ACHN (cell line): ENCODE measurements at regions not wholly inside any gene's neighbourhood (a gene's known extent, or its start where the extent isn't known, plus 50 kb on each side); places are given as distances from the start of the nearest gene placed in this dataset.

Experiments used
- DNase-seq: peaks from one replicate; pipeline ENCODE4 v3.0.0-alpha.2; 2015
- in situ Hi-C: cut with HindIII; loops from 2 replicates; pipeline ENCODE4 v1.10.0; 2017; ENCODE audit warnings: low sequenced_read_pairs, low pct_ligation_motif_present, low pct_unique_long_range_greater_than_20kb

DNA sequence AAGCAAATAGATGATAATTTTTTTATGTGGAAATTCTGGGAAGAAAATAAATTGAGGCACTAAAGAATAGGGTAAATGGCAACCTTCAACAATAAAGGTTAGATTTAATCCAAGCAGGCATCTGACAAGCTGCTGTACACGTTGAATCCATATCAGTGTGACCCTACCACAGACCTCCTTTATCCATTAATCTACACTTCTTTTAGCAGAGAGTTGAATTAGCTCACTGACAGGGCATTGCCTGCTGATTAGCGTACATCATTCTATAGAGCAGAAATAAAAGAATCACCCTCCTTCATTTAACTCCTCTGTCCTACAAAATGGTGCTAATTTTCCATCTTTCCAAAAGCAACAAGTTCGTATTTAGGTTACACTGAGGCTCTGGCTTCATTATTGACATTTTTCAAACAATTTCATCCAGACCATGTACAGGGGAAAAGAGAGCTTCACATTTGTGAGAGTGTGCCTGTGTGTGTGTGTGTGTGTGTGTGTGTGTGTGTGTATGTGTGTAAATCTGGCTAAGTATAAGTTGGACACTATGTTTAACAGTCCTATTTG is 356.0 kb downstream of the TFEC start:
- in situ Hi-C loops, result no loop called here
- no peak for DNase-seq

DNA sequence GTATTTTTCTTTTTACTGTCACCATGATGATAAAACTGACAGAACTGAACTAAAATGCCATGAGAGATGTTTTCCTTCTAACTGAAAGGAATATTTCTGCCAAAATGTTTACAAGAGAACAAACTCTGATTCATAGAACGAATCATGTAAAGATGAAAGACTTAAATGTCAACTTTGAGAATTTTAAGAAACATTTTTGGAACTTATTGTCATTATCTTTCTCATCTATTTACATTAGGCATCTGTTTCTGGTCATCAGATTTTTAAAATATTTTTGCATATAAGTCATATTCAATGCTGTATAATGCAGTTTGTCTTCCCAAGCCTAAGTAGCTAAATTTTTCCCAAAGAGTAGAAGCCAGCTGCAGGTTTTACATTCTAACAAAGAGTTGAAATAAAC is 358.5 kb downstream of the TFEC start:
- in situ Hi-C loops, result no loop called here
- DNase-seq, result no peak

DNA sequence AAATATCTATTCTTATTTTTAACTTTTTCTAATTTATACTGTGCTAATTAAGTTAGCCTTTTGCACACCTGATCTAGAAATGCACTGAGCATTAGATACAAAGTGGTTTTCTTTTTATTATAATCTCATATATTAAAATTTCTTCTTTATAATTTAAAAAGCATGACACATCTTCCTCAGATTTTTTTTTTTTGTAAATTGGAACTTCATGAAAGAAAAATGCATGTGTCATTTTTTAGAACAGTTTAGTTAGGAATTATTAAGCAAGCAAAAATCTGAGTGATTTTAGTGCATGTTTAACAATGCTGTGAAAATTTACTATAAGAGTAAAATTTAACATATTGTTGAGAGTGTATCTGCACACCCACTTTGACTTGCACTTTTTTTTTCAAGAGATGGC is 367.9 kb downstream of the TFEC start:
- in situ Hi-C loops, result no loop called here
- DNase-seq, result no peak

GRCh38 chr7:115662120-115662519 is 368.4 kb downstream of the TFEC start:
- peak; percentile 21 for DNase-seq
- in situ Hi-C loops, result no loop called here

- in situ Hi-C loops, result no loop called here
- DNase-seq, result no peak
These were observed 372.3 kb downstream of the TFEC start for GRCh38 chr7:115658223-115658622.

DNA sequence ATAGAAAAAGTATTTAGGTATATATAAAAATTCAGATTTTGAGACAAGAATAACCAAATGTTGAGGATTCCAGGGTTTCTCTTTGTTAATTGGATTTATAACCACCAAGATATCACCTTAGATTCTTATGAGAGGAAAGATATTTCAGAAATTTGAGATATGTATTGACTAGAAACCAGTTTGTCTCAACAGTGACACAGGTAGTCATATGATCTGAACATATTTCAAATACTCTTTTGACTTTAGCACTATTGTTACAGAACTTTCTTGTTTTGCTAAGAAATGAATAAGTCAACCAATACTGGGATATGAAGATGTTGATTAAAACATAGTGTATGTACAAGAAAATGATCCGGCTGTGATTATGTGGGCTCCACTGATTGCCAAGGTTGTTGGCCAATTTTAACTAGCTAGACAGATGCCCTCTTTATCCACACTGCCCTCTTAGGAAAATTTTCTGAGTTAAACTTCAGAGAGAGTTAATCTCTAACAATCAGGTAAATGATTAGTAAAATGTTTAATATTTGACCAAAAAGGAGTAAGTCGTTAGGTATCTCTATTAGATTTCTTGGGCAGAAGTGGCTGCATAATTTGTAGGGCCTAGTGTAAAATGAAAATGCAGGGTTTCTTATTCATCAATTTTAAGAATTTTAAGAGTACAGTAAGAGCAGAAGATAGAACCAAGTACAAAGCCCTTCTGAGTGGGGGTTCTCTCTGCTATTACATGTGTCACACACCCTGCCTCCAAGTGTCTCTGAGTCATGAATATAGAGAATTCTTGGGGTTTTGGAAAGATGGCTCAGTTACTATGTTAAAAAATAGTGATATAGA is 376.0 kb downstream of the TFEC start:
- in situ Hi-C loops, result no loop called here
- DNase-seq, result peak; percentile 88

GRCh38 chr7:115649429-115649828 is 381.1 kb downstream of the TFEC start:
- in situ Hi-C loops, result no loop called here
- no peak for DNase-seq

- no peak for DNase-seq
- in situ Hi-C loops, result no loop called here
These were observed 382.9 kb downstream of the TFEC start for GRCh38 chr7:115647712-115648111.

DNA sequence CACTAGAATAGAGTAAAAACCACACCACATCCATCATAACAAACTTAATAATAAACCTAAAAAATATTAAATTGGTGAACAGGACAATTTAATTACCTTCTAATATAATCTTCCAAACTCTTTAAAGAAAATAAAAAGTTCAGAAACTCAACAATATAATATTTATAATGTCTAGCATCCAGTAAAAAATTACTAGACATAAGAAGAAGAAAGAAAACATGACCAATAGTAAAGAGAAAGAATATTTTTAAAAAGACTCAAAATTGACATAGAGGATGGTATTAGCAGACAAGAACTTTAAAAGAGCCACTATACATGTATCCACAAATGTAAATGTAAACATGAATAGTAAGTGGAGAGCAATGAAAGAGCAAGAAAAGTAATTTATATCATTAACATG is 388.4 kb downstream of the TFEC start:
- in situ Hi-C loops, result no loop called here
- no peak for DNase-seq

DNA sequence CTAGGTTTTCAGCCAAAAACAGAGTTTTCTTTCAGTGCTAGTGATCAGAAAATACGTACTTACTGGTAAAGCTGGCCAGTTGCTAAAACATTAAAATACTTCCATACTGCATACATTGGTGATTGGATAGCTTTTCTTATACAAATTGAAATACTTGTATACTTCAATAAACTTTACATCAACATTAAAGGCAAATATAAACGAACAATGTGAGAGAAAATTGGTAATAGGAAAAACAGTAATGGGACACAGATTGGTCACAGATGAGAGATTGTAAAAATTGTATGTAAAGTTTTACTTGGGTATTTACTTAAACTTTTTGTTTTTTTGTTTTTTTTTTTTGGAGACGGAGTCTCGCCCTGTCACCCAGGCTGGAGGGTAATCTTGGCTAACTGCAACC is 391.7 kb downstream of the TFEC start:
- in situ Hi-C loops, result no loop called here
- DNase-seq, result no peak

DNA sequence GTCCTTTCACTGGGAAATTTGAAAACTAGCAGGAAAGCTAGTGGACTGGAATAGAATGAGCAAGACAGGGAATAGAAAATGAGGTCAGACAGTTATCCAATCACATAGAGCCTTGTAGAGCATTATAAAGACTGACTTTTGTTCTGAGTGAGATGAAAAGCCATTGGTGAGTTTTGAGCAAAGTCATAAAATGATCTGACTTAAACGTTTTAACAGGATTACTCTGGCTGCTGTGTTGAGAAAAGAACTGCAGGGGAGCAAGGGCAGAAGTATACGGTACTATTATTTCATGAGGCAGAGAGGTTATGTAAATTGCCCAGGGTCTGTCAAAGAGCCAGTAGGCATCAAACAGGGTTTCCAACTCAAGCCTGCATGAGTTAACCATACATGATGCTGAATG is 393.4 kb downstream of the TFEC start:
- in situ Hi-C loops, result no loop called here
- no peak for DNase-seq

DNA sequence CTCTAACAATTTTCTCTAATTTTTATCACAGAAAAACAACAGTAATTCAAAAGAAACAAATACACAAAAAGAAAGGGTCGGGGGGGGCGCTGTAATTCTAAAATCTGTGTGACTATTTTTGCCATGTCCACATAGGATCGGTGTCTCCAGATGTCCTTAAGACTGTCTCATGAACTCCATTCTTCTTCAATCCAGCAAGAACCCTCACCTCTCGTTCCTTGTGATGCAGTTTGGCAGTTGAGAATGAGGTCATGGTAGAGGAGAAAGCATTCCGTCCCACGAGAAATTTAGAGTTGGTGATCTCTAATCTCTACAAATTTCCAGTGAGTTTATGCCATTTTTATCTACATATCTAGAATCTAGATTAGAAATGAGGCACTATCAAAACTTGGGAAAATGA is 394.7 kb downstream of the TFEC start:
- DNase-seq, result no peak
- in situ Hi-C loops, result no loop called here

- DNase-seq, result no peak
- in situ Hi-C loops, result no loop called here
These were observed 395.2 kb downstream of the TFEC start for GRCh38 chr7:115635376-115635775.

- no peak for DNase-seq
- in situ Hi-C loops, result no loop called here
These were observed 395.9 kb downstream of the TFEC start for GRCh38 chr7:115634633-115635032.

DNA sequence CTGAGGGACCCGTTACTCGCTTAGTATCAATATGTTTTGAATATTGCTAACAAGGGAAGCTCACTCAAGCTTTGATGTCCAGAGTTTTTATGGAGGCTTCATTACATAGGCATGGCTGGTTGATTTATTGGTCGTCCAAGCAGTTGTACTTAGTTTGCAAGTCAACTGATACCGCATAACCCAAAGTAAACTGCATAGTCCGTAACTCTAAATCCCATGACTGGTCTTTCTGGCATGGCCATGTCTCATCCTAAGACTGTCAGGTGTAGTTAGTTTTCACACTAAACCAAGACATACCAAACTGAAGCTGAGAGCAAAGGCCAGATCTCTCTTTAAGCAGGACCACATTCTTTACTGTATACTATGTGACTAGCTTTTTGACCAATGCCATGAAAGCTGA is 397.9 kb downstream of the TFEC start:
- no peak for DNase-seq
- in situ Hi-C loops, result no loop called here

- peak; percentile 12 for DNase-seq
- in situ Hi-C loops, result no loop called here
These were observed 398.8 kb downstream of the TFEC start for GRCh38 chr7:115631782-115632181.

- DNase-seq, result no peak
- in situ Hi-C loops, result no loop called here
These were observed 400.5 kb downstream of the TFEC start for GRCh38 chr7:115630049-115630448.

DNA sequence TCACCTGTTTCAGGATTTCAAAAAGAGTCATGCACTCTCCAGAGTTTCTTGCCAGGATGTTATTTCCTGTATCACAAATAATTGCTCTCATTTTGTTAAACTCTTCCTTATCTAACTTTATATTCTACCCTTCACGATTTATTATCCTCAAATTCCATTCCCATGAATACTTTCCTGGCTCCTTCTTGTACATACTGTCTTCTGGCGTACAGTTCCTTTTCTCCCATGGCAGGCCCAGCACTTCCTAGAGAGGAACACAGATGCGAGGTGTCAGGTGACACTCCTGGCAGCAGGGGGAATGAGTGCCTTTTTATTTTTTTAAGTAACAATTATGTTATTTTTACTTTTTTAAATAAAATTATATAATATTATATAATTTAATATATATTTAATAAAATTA is 411.9 kb downstream of the TFEC start:
- DNase-seq, result no peak
- in situ Hi-C loops, result no loop called here

DNA sequence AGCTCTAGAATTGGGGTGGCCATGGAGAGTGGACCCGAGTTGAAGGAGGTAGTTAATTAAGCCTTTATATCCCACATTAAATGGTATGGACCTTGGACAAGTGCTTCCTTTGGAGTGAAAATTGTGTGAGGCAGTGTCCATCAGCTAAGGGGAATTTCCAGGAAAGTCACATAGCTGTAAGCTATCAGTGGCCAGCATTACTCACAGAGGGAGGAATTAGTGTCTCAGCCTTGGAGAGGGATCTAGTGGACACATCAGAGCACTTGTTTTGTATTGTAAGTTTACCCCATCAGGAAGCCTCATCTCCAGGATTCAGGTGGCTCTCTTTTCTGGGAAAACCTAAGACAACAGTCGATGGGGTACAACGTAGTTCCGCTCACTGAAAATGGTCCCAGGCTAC is 416.7 kb downstream of the TFEC start:
- DNase-seq, result no peak
- in situ Hi-C loops, result no loop called here

DNA sequence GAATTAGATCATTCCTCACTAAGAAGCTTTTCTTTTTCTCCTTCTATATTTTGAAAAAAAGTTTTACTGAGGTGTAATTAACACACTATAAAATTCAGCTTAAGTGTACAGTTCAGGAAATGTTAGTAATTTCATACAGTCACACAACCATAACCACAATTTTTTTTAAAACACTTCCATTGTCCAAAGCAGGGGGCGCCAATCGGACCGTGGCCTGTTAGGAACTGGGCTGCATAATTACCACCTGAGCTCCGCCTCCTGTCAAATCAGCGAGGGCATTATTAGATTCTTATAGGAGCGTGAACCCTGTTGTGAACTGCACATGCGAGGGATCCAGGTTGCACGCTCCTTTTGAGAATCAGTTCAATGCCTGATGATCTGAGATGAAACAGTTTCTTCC is 427.1 kb downstream of the TFEC start:
- in situ Hi-C loops, result no loop called here
- no peak for DNase-seq
